Ishikawa (cell line): ENCODE measurements at regions not wholly inside any gene's neighbourhood (a gene's known extent, or its start where the extent isn't known, plus 50 kb on each side); places are given as distances from the start of the nearest gene placed in this dataset.

ENCODE experiments used
- CEBPB ChIP-seq: IDR thresholded peaks from 2 replicates; pipeline ENCODE4 v1.6.1; 2012
- EP300 ChIP-seq: IDR thresholded peaks from 2 replicates; pipeline ENCODE4 v1.6.1; 2012; ENCODE audit warnings: borderline replicate concordance
- FOXM1 ChIP-seq: IDR thresholded peaks from 2 replicates; pipeline ENCODE4 v1.6.1; 2012; ENCODE audit warnings: low read depth, borderline replicate concordance
- MAX ChIP-seq: IDR thresholded peaks from 2 replicates; pipeline ENCODE4 v1.6.1; 2012
- NFIC ChIP-seq: IDR thresholded peaks from 2 replicates; pipeline ENCODE4 v1.6.1; 2012
- RAD21 ChIP-seq: IDR thresholded peaks from 2 replicates; pipeline ENCODE4 v1.6.1; 2012; ENCODE audit warnings: low read depth
- TAF1 ChIP-seq: IDR thresholded peaks from 2 replicates; pipeline ENCODE4 v1.6.1; 2012; ENCODE audit warnings: low read depth, mild to moderate bottlenecking
- TCF12 ChIP-seq: IDR thresholded peaks from 2 replicates; pipeline ENCODE4 v1.6.1; 2012; ENCODE audit warnings: low read depth
- USF1 ChIP-seq: IDR thresholded peaks from 2 replicates; pipeline ENCODE4 v1.6.1; 2012
- YY1 ChIP-seq: IDR thresholded peaks from 2 replicates; pipeline ENCODE4 v1.6.1; 2012; ENCODE audit warnings: low read depth
- ZBTB7A ChIP-seq: IDR thresholded peaks from 2 replicates; pipeline ENCODE4 v1.6.1; 2012; ENCODE audit warnings: low read depth

- TF ChIP-seq TCF12 (no peak), MAX (no peak), NFIC (no peak), EP300 (no peak), FOXM1 (no peak), USF1 (no peak), RAD21 (no peak), ZBTB7A (no peak), YY1 (no peak), TAF1 (no peak), CEBPB (no peak)
Observed at GRCh38 chr18:77944533-77944932, 694.9 kb downstream of the GALR1 start.
